ENCODE measurements at regions not wholly inside any gene's neighbourhood (a gene's known extent, or its start where the extent isn't known, plus 50 kb on each side); places are given as distances from the start of the nearest gene placed in this dataset.

- no peak for TF ChIP-seq ZFX (IDR thresholded peaks at IDR 0.05; ENCODE audit: borderline replicate concordance)
- no peak for TF ChIP-seq CTCF (IDR thresholded peaks at IDR 0.05)
- no peak overlapping the region for H3K27ac ChIP-seq
These were observed 305.8 kb upstream of the NEBL start for GRCh38 chr10:21202776-21203462.

GRCh38 chr10:21199501-21199900 is 302.4 kb upstream of the NEBL start:
- H3K27ac ChIP-seq: no peak overlapping the region
- TF ChIP-seq CTCF (IDR thresholded peaks at IDR 0.05) (no peak), ZFX (IDR thresholded peaks at IDR 0.05; ENCODE audit: borderline replicate concordance) (no peak)

- TF ChIP-seq ZFX (IDR thresholded peaks at IDR 0.05; ENCODE audit: borderline replicate concordance): no peak
- no peak for TF ChIP-seq CTCF (IDR thresholded peaks at IDR 0.05)
These were observed 300.7 kb upstream of the NEBL start for GRCh38 chr10:21197838-21198237.

GRCh38 chr10:21196822-21197395 is 299.8 kb upstream of the NEBL start:
- H3K27ac ChIP-seq: no peak overlapping the region
- TF ChIP-seq CTCF (IDR thresholded peaks at IDR 0.05): no peak
- TF ChIP-seq ZFX (IDR thresholded peaks at IDR 0.05; ENCODE audit: borderline replicate concordance): no peak

More at GRCh38 chr10:21197838-21198237, 300.7 kb upstream of the NEBL start:
- no peak overlapping the region for H3K27ac ChIP-seq

- H3K27ac ChIP-seq: no peak overlapping the region
- no peak for TF ChIP-seq CTCF (IDR thresholded peaks at IDR 0.05)
- no peak for TF ChIP-seq ZFX (IDR thresholded peaks at IDR 0.05; ENCODE audit: borderline replicate concordance)
These were observed 298.1 kb upstream of the NEBL start for GRCh38 chr10:21195252-21195651.

GRCh38 chr10:21194510-21194993 is 297.4 kb upstream of the NEBL start:
- H3K27ac ChIP-seq: no peak overlapping the region
- no peak for TF ChIP-seq CTCF (IDR thresholded peaks at IDR 0.05)
- no peak for TF ChIP-seq ZFX (IDR thresholded peaks at IDR 0.05; ENCODE audit: borderline replicate concordance)

- H3K27ac ChIP-seq: no peak overlapping the region
- TF ChIP-seq CTCF (IDR thresholded peaks at IDR 0.05): no peak
- TF ChIP-seq ZFX (IDR thresholded peaks at IDR 0.05; ENCODE audit: borderline replicate concordance): no peak
These were observed 296.1 kb upstream of the NEBL start for GRCh38 chr10:21193196-21193595.
